GM18951 (cell line): ENCODE measurements at regions not wholly inside any gene's neighbourhood (a gene's known extent, or its start where the extent isn't known, plus 50 kb on each side); places are given as distances from the start of the nearest gene placed in this dataset.

Experiments used
- POLR2A ChIP-seq: IDR thresholded peaks from 4 replicates; pipeline ENCODE4 v1.6.1; 2011; ENCODE audit warnings: mild to moderate bottlenecking; ENCODE audit not compliant: insufficient read length, insufficient read depth; ENCODE audit errors: extremely low read depth
- in situ Hi-C: fragments of 300-500 bp; cut with MboI; formaldehyde crosslinking; loops from one replicate; pipeline ENCODE4 v1.12.0; 2022; ENCODE audit warnings: low sequenced_read_pairs, mixed read lengths, inconsistent platforms; ENCODE audit not compliant: unreplicated experiment

- in situ Hi-C loops: no loop called here
- no peak for TF ChIP-seq POLR2A
Measured at GRCh38 chr21:14736672-14737071, 190.6 kb upstream of the SAMSN1 start.

DNA sequence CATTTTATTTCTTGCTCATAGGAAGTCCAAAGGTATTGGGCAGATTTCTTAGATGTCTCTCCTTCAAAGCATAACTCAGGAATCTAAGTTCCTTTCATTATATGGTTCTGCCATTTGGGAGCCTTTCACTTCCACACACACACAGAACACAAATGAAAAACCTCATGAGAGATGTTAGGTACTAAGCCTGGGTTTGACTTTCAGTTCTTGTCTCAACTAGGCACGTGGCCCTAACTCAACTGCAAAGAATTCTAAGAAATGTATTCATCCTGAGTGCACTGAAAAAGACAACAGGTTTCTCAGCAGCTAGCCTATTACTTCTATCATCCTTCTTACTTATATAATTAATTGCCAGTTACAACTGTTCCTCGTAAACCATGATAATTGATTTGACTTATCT lies 190.0 kb upstream of the SAMSN1 start:
- TF ChIP-seq POLR2A: no peak
- in situ Hi-C loops: no loop called here

DNA sequence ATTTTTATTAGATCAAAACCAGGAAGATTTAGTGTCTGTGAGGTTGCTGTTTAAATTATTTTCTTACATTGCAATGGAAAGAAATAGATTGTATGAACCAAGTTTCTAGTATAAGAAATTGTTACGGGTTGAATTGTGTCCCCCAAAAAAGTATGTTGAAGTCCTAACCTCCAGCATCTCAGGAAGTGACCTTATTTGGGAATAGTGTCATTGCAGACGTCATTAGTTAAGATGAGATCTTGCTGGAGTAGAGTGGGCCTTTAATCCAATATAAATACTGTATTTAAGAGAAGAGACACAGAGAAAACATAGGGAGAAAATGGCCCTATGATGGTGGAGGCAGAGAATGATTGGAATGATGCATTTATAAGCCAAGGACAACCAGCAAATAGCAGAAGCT lies 188.7 kb upstream of the SAMSN1 start:
- no peak for TF ChIP-seq POLR2A
- in situ Hi-C loops: no loop called here

DNA sequence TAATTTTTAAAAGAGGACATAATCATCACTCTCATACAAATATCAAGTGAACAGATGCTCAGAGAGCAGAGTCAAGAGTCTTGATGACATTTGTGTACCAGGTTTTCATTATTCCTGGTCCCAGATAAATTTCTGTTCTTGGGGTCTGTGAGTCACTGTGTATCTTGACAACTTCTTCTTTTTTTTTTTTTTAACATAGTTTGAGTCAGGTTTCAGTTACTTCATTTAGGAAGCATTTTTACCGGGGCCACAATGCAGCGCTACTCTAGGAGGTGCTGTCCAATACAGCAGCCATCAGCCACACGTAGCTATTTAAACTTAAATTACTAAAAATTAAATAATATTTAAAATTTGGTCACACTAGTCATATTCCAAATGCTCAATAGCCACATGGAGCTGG lies 188.1 kb upstream of the SAMSN1 start:
- in situ Hi-C loops: no loop called here
- TF ChIP-seq POLR2A: no peak

DNA sequence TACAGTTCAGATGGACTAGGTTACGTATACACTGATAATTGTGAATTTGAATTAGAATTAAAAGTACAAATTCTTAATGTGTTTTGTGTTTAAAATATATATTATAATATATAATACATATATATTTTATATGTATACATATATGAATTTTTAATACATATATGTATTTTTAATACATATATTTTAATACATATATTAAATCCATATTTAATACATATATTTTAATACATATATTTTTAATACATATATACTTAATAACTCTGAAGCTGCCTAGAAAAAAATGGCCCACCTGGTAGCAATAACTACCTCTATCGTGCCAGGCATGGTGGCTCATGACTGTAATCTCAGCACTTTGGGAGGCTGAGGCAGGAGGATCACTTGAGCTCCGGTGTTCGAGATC lies 179.1 kb upstream of the SAMSN1 start:
- no peak for TF ChIP-seq POLR2A
- in situ Hi-C loops: no loop called here

- in situ Hi-C loops: no loop called here
Measured at GRCh38 chr21:14722841-14723483, 176.8 kb upstream of the SAMSN1 start.

GRCh38 chr21:14720237-14720636 lies 174.1 kb upstream of the SAMSN1 start:
- in situ Hi-C loops: no loop called here
- no peak for TF ChIP-seq POLR2A

More at GRCh38 chr21:14722841-14723483, 176.8 kb upstream of the SAMSN1 start:
- TF ChIP-seq POLR2A: no peak

DNA sequence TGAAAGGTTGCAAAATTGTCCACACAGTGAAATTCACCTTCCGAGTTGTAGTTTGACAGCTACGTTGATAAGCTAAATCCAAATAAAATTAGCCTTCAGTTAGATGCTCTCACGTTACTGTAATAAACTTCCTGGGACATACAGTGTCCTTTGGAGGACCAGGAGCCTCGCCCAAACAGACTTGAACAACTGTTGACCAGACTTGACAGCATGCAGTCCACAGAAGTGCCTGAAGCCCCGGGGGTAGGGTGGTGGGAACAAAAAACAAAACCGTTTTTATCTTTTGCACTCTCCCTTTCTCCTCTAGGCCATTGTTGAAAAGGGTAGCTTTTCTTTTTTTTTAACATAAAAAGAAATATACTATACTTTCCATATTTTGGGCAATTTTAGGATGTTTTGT lies 172.8 kb upstream of the SAMSN1 start:
- TF ChIP-seq POLR2A: no peak
- in situ Hi-C loops: no loop called here

GRCh38 chr21:14716761-14717396 lies 170.8 kb upstream of the SAMSN1 start:
- TF ChIP-seq POLR2A: no peak
- in situ Hi-C loops: no loop called here

DNA sequence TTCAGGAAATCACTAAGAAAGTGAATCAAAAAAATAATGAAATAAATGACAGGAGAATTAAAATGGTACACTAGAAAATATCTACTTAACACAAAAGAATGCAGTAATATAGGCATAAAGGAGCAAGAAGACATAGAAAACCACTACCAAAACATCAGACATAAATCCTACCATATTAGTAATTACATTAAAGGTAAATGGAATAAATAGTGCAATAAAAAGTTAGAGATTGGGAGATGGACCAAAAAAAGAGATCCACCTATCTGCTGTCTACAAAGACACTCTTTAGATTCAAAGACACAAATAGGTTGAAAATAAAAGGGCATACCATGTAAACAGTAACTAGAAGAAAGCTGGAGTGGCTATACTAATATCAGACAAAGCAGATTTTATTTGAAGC lies 167.0 kb upstream of the SAMSN1 start:
- in situ Hi-C loops: no loop called here
- no peak for TF ChIP-seq POLR2A

- TF ChIP-seq POLR2A: no peak
- in situ Hi-C loops: no loop called here
Measured at GRCh38 chr21:14712121-14712715, 166.1 kb upstream of the SAMSN1 start.

DNA sequence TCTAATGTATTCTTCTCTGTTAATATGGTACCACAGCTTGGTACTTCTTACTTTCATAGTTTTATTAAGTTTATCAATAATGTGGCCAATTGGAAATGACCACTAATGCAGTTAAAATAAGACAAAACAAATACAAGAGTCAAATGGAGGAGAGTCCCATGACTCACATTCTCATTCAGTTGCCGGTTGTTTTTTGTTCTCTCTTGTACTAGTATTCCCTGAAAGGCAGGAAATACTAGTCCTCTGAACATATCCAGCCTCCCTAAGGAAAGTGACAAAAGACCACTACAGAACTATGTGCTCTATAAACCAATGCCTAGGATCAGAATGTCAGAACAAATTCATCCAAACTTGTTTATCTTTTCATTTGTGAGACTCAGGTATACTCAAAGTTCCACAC lies 165.2 kb upstream of the SAMSN1 start:
- no peak for TF ChIP-seq POLR2A
- in situ Hi-C loops: no loop called here

DNA sequence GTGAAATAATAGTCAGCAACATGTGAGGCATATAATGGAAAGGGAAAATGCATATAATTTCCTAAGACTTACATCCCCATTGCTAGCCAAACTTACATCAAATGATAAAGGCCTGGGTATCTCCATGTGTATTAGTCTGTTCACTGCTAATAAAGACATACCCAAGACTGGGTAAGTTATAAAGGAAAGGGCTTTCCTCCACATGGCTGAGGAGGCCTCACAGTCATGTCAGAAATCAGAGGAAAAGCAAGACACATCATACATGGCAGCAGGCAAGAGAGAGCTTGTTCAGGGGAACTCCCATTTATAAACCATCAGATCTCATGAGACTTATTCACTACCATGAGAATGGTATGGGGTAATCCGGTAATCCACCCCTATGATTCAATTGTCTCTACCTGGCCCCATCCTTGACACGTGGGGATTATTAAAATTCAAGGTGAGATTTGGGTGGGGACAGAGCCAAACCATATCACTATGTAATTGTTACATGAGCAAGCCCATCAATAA lies 161.5 kb upstream of the SAMSN1 start:
- TF ChIP-seq POLR2A: no peak
- in situ Hi-C loops: no loop called here
